ENCODE measurements at regions not wholly inside any gene's neighbourhood (a gene's known extent, or its start where the extent isn't known, plus 50 kb on each side); places are given as distances from the start of the nearest gene placed in this dataset.
"Not testable (repeated sequence)": the region's sequence is repeated elsewhere in the genome, so short reads cannot be mapped to it uniquely, and the experiment has no call there.

GRCh38 chr5:24264547-24264946, 380.2 kb downstream of the CDH10 start:
- no peak for DNase-seq (ENCODE audit: low read depth in 2 of 2)

DNA sequence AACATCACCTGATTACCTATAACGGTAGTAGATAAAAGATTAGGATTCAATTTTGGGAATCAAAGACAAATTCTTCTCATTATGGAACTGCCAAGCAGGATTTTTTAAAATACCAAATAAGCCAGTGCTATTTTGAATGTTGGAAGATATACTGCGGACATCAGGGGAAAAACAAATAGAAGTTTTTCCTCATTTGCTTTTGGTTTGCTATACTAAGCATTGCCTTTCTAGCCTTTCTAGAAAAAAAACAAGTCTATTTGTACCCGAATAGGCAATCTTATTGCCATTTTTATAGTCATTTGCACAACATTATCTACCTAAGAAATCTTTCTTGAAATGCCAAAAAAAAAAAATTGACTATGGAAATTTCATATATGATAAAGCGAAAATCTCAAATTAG, 379.5 kb downstream of the CDH10 start:
- DNase-seq (ENCODE audit: low read depth in 2 of 2) = no peak

- DNase-seq (ENCODE audit: low read depth in 2 of 2) = no peak
Observed at GRCh38 chr5:24268482-24269056, 376.2 kb downstream of the CDH10 start.

GRCh38 chr5:24271702-24272118, 373.1 kb downstream of the CDH10 start:
- DNase-seq (ENCODE audit: low read depth in 2 of 2) = not testable (repeated sequence)

- DNase-seq (ENCODE audit: low read depth in 2 of 2) = no peak
Observed at GRCh38 chr5:24272741-24273140, 372.0 kb downstream of the CDH10 start.

GRCh38 chr5:24280215-24280614, 364.6 kb downstream of the CDH10 start:
- no peak for DNase-seq (ENCODE audit: low read depth in 2 of 2)

GRCh38 chr5:24281818-24282217, 363.0 kb downstream of the CDH10 start:
- no peak for DNase-seq (ENCODE audit: low read depth in 2 of 2)

GRCh38 chr5:24289582-24290335, 355.0 kb downstream of the CDH10 start:
- no peak for DNase-seq (ENCODE audit: low read depth in 2 of 2)

GRCh38 chr5:24290536-24290935, 354.2 kb downstream of the CDH10 start:
- DNase-seq (ENCODE audit: low read depth in 2 of 2) = no peak

DNA sequence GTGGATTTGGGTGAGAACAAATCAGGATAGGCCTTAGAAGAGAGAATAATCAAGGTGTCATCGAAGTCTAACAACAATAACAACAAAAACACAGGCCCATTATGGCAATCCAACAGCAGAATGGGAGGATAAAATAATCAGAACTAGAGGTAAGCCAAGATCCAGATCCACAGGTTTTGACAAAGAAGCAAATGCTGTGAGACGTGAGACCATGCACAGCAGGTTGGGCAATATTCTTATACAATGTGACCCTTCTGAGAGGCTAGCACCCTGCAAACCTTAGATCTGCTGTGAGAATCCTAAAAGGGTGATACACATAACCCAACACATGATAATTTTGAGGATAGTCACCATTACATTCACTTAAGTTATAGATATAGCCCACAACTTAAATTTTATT, 352.9 kb downstream of the CDH10 start:
- no peak for DNase-seq (ENCODE audit: low read depth in 2 of 2)

GRCh38 chr5:24294333-24294732, 350.4 kb downstream of the CDH10 start:
- DNase-seq (ENCODE audit: low read depth in 2 of 2) = no peak

- no peak for DNase-seq (ENCODE audit: low read depth in 2 of 2)
Observed at GRCh38 chr5:24314106-24314505, 330.7 kb downstream of the CDH10 start.

DNA sequence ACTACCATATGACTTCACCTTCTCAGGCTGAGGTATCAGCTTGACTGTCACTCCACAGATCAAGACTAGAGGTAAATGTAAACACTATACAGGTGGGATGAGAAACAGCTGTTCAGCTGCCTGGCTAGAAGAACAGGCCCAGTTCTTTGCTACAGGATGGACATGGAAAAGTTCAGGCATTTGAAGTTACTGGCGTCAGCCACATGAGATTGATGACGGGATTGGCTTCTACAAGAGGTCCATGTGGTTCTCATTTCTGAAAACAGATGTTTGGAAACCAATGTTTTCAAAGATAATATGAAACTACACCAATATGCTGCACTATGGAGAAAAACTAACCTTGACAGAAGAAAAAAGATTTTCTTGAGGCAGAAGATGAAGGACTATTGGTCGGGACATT, 324.1 kb downstream of the CDH10 start:
- DNase-seq (ENCODE audit: low read depth in 2 of 2) = no peak

DNA sequence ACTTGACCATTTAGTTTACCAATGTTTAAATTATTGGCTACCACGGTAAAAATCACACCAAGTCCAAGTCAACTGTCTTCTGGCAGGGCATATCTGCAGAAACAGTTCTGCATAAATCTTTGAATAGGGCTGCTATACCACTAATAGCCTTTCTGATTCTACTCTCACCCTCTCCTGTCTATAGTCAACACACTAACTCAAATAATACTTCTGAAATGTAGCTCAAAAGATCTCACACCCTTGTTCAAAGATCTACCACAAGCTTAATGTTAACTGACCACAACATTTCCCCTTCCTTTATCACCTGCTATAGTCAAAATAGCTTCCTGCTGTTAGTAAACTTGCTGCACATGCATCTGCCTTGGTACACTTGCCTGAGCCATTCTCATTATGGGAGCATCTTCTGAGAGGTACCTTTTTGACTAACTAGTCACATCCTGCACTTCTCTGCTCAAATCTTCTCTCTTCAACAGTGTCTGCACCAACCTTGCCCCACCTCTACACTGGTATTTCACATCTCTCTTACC, 319.4 kb downstream of the CDH10 start:
- DNase-seq (ENCODE audit: low read depth in 2 of 2) = no peak

DNA sequence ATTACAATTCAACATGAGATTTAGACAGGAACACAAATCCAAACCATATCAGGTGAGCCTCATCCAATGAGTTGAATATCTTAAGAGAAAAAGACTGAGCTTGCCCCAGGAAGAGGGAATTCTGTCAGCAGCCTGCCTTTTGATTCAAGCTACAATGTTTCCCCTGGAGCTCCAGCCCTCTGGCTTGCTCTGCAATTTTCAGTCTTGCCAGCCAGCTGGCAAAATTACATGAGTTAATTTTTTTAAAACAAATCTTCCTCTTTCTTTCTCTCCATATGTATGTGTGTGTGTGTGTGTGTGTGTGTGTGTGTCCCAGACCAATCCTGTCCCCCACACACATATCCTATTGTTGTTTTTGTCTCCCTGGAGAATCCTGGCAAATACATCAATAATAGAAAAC, 313.2 kb downstream of the CDH10 start:
- no peak for DNase-seq (ENCODE audit: low read depth in 2 of 2)

- DNase-seq (ENCODE audit: low read depth in 2 of 2) = no peak
Observed at GRCh38 chr5:24347158-24347557, 297.6 kb downstream of the CDH10 start.

DNA sequence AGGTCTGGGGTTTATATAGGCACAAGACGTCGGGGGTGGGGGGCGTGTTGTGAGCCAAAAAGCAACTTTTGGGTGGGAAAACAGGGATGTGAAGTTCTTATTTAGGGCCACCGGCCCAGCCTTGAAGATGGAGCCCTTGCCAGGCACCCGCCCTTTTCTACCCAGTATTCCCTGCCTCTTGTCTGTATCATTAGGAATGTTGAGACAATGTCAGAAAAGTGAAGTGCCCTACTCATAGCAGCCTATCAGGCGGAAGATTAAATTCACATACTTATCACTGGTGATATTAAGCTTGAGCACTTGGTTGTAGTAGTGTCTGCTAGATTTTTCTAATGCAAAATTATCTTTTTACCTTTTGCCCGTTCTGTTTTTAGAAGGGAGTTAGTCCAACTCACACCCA, 293.5 kb downstream of the CDH10 start:
- no peak for DNase-seq (ENCODE audit: low read depth in 2 of 2)

DNA sequence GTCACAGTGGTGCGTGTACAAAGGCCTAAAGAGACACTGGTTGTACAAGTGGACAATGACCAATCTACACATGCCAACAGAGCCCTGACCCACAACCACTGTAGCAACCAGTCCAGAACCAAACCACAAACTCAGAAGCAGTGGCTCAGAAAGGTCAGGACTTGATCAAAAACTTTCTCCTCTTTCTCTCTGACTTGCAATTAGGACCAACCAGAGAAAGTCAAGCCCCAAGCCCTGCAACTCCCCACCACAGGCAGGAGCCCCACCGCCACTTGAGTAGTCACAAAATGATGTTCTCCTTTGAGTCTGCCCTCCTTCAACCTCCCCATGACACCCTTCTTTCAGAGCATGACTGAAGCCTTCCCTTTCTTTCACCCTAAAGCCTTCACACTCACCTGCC, 291.8 kb downstream of the CDH10 start:
- no peak for DNase-seq (ENCODE audit: low read depth in 2 of 2)

DNA sequence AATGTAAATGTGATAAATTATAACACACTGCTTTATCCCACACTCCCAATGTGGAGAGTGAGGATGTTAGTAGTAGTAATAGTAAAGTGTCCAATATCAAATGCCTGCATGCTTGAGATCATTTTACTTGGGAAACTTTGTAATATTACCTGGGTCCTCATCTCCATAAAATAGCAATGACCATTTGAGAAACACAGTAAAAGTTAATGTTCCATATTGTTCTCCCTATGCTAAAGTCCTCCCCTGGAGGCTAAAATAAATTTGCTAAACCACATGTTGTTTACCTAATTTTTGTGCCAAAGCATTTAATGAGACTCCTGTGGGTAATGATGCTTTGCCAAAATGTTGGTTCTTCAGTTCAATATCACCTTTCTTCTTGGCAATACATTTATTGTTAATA, 291.2 kb downstream of the CDH10 start:
- DNase-seq (ENCODE audit: low read depth in 2 of 2) = no peak

DNA sequence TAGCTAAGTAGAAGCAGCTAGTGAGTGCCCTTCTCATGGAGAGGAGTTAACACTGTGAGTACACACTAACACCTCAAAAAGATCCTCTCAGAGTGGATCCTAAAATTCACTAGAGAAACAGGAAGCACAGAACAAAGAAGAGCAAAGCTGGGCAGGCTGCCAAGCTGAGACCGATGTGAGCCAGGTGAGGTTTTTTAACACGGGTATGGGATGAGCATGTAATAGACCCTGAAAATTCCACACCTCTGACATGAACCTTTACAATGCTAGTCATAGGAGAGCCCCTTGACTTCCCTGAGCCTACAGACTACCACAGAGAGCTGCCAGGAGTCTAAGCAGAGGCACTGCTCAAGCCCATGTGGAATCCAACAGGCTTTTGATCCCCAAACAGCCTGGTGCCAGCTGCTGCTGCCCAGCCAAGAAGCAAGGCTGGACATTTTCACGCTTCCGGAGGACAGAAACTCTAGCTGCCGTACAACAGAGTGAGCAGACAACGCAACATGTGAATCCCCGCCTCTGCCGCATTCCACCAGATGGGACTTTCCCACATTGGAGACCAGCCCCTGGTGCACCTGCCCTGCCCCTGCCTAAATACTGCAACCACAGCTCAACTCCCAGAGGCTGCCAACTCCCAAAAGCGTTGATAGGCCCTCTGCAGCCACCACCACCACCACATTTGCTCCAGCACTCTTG, 280.8 kb downstream of the CDH10 start:
- DNase-seq (ENCODE audit: low read depth in 2 of 2) = no peak

DNA sequence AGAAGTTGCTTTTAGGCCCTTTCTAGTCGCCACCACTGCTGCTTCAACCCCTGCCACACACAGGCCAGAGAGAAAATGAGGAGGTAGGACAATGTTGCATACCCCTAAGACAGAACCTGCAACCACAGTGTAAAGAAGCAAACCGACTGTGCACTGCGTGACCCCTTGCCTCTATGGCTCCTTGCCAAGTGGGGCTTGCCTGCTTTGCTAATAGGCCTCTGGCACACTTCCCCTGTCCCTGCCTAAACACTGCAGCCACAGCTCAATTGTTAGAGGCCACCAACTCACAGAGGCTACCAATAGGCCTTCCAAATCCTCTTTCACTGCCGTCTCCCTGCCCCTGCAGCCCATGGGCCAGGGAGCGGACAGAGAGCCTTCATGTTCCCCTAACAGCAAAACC, 280.1 kb downstream of the CDH10 start:
- DNase-seq (ENCODE audit: low read depth in 2 of 2) = no peak

DNA sequence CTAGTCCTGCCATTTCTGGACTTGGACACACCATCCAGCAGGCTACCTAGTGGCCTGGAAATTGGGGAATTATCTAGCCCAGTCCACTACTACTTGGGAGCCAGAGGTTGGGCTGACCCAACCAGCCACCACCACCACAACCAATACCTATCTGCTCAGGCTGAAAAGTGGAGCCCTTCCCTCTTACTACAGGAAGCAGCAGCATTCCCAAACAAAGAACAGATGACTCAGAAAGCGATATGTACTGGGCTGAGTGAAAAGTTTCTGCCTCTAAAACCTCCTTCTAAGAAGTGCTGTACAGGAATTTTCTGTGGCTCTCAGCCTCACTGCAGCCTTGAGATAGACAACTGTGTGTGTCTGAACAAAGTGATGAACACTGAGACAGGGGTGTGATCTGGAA, 279.4 kb downstream of the CDH10 start:
- DNase-seq (ENCODE audit: low read depth in 2 of 2) = no peak

- no peak for DNase-seq (ENCODE audit: low read depth in 2 of 2)
Observed at GRCh38 chr5:24367216-24367615, 277.6 kb downstream of the CDH10 start.

Measured in fibroblast of skin of left quadriceps (primary cell).